GM06990 (cell line): ENCODE measurements at regions not wholly inside any gene's neighbourhood (a gene's known extent, or its start where the extent isn't known, plus 50 kb on each side); places are given as distances from the start of the nearest gene placed in this dataset.
A peak's percentile ranks its signal among the peaks of the same experiment; 100 is the strongest.

Source experiments
- DNase-seq: peaks from one replicate; pipeline ENCODE4 v3.0.0-alpha.2; 2011; ENCODE audit not compliant: insufficient read length; ENCODE audit errors: extremely low read depth
- H3K27me3 ChIP-seq: replicated peaks from 2 replicates; pipeline ENCODE4 v1.6.0; 2011; ENCODE audit warnings: low read length; ENCODE audit not compliant: control insufficient read depth, insufficient read depth
- H3K36me3 ChIP-seq: 2 replicates; pipeline ENCODE4 v1.5.1; 2011; ENCODE audit warnings: low read length; ENCODE audit not compliant: control insufficient read depth, insufficient read depth
- H3K4me3 ChIP-seq: replicated peaks from 2 replicates; pipeline ENCODE4 v1.5.1; 2011; ENCODE audit warnings: low read depth, mild to moderate bottlenecking, control low read depth, low read length
- TF ChIP-seq, protein P1 (sequence below): IDR thresholded peaks from 2 replicates; pipeline ENCODE4 v1.5.1; 2011; ENCODE audit warnings: low read length, control low read depth, mild to moderate bottlenecking, inconsistent platforms; ENCODE audit not compliant: insufficient read depth, poor library complexity, severe bottlenecking

DNA sequence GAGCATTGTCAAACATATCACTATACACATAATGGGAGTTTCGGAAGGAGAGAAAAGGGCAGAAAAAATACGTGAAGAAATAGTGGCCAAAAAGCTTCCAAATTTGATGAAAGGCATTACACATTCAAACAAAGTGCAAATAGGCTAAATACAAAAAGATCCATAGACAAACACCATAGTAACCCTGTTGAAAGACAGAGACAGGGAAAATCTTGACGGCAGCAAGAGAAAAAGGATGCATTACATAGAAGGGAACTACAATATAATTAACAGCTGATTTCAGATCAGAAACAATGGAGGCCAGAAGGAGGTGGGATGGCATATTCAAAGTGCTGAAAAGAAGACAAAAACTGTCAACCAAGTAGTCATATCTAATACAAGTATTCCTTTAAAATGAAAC, 170.8 kb downstream of the MRPL14 start:
- TF ChIP-seq, protein P1, sequence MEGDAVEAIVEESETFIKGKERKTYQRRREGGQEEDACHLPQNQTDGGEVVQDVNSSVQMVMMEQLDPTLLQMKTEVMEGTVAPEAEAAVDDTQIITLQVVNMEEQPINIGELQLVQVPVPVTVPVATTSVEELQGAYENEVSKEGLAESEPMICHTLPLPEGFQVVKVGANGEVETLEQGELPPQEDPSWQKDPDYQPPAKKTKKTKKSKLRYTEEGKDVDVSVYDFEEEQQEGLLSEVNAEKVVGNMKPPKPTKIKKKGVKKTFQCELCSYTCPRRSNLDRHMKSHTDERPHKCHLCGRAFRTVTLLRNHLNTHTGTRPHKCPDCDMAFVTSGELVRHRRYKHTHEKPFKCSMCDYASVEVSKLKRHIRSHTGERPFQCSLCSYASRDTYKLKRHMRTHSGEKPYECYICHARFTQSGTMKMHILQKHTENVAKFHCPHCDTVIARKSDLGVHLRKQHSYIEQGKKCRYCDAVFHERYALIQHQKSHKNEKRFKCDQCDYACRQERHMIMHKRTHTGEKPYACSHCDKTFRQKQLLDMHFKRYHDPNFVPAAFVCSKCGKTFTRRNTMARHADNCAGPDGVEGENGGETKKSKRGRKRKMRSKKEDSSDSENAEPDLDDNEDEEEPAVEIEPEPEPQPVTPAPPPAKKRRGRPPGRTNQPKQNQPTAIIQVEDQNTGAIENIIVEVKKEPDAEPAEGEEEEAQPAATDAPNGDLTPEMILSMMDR, result no peak
- Histone ChIP-seq H3K36me3 (no peaks in the 10 kb centered on the region), H3K27me3 (no peaks in the 10 kb centered on the region), H3K4me3 (no peak overlapping the region)
- DNase-seq, result no peak

DNA sequence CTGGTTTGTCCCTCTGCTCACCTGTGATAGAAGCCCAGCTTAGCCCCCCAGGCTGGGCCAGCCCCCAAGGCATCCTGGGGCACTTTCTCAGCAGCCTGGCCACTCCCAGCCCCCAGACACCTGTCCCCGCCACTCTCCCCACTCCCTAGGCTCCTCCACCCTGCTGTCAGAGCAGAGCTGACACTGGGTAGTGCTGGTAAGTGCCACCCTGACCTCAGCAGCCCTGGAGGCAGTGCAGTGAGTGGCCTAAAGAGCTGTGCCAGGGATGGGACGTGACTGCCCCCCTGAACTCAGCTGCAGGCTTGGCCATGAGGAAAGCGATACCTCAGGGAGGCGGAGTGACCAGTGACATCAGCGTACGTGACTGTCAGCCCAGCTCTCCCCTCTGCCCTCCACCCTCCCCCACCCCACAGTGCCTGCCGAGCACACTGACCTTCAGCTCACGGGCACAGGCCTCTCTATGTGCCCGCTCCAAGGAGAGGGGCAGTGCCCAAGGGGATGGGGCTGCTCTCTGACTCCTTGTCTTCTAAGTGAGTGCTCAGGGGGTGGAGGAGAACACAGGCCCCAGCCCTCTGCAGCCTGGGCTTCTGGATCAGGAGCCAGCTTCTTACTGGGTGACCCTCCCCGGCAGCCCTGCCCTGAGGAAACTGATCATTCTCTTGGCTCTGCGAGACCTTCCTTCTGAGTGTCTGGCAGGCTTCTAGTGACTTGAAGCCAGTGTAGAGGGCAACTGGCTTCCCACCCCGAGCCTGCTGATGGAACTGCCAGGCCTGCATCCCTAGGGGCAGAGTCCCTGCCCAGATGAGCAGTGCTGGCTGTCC, 172.7 kb downstream of the MRPL14 start:
- DNase-seq, result no peak
- TF ChIP-seq, protein P1, result no peak
- Histone ChIP-seq H3K27me3 (no peaks in the 10 kb centered on the region), H3K4me3 (no peak overlapping the region), H3K36me3 (no peaks in the 10 kb centered on the region)

DNA sequence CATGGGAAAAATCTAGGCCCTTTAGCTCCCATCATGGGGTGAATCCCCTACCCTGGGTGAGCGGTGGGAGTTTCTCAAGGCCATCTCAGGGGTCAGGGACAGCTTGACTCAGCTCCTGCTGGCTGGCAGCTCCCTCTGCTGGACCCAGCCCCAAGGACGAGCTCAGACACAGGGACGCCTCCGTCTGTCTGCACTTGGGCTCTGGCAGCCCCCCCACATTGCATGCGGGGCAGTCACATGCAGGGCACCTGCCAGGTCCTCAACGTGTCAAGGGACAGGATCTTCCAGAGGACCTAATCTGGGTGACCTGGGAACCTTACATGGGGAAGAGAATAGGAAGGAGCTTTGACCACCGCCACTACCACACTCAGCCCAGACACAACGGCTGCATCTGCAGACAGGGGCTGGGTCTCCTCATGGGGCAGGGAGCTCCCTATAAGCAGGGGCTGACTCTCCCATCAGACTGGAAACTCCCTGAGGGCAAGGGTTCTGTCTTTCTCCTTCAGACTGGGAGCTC, 173.4 kb downstream of the MRPL14 start:
- Histone ChIP-seq H3K36me3 (no peaks in the 10 kb centered on the region), H3K27me3 (no peaks in the 10 kb centered on the region), H3K4me3 (no peak overlapping the region)
- DNase-seq, result no peak
- TF ChIP-seq, protein P1, result no peak

DNA sequence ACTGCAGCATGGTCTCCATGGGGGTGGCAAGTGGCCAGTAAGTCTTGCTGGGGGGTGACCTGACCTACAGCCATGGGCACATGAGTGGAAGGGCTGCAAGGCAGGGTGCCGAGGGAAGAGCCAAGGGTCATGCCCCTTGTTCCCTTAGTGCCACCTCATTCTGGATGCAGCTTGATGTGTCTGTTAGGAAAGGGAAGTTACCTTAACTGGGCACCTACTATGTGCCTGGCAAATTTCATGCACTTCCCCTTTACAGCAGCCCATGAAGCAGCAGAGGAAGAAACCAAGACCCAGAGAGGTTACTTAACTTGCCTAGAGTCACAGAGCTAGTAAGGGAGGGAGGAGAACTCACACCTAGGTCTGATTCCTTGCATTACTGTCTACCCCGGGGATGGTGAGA, 174.0 kb downstream of the MRPL14 start:
- TF ChIP-seq, protein P1, result no peak

DNA sequence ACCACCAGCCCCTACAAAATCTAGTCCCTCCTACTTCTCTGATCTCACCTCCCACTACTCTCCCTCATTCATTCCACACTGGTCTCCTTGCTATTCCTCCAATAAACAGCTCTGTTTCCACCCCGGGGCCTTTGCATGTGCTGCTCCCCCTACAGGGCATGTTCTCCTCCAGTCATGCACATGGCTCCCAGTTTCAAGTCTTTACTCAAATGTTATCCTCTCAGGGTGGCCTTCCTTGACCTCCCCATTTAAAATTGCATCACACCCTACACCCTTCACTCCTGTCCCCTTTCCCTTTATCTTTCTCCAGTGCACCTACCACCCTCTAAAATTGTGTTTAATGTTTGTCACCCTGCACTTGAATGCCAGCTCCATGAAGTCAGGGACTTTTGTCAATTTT, 174.5 kb downstream of the MRPL14 start:
- no peak for DNase-seq
- no peaks in the 10 kb centered on the region for H3K36me3 ChIP-seq
- TF ChIP-seq, protein P1, result peak; percentile 46
- H3K27me3 ChIP-seq, result no peaks in the 10 kb centered on the region
- H3K4me3 ChIP-seq, result no peak overlapping the region

More for the DNA sequence above, 174.0 kb downstream of the MRPL14 start:
- no peaks in the 10 kb centered on the region for H3K27me3 ChIP-seq
- DNase-seq, result no peak
- H3K4me3 ChIP-seq, result no peak overlapping the region
- no peaks in the 10 kb centered on the region for H3K36me3 ChIP-seq
